ENCODE measurements at regions not wholly inside any gene's neighbourhood (a gene's known extent, or its start where the extent isn't known, plus 50 kb on each side); places are given as distances from the start of the nearest gene placed in this dataset.

- no peak for TF ChIP-seq RAD21 (IDR thresholded peaks at IDR 0.05; ENCODE audit: low read depth)
- TF ChIP-seq EP300 (IDR thresholded peaks at IDR 0.05; ENCODE audit: borderline replicate concordance): no peak
- no peak for TF ChIP-seq TCF12 (IDR thresholded peaks at IDR 0.05; ENCODE audit: low read depth)
- TF ChIP-seq YY1 (IDR thresholded peaks at IDR 0.05; ENCODE audit: low read depth): no peak
- TF ChIP-seq EGR1 (IDR thresholded peaks at IDR 0.05): no peak
- TF ChIP-seq FOXM1 (IDR thresholded peaks at IDR 0.05; ENCODE audit: borderline replicate concordance, low read depth): no peak
- no peak for TF ChIP-seq CREB1 (IDR thresholded peaks at IDR 0.05; ENCODE audit: low read depth)
Measured at GRCh38 chr6:67889682-67889995, 745.4 kb upstream of the ADGRB3 start.

GRCh38 chr6:67888886-67889681 lies 746.0 kb upstream of the ADGRB3 start:
- TF ChIP-seq TCF12 (IDR thresholded peaks at IDR 0.05; ENCODE audit: low read depth) (no peak), YY1 (IDR thresholded peaks at IDR 0.05; ENCODE audit: low read depth) (no peak), MAX (IDR thresholded peaks at IDR 0.05) (no peak), FOXM1 (IDR thresholded peaks at IDR 0.05; ENCODE audit: borderline replicate concordance, low read depth) (no peak), EGR1 (IDR thresholded peaks at IDR 0.05) (no peak), RAD21 (IDR thresholded peaks at IDR 0.05; ENCODE audit: low read depth) (no peak), NFIC (IDR thresholded peaks at IDR 0.05) (no peak), CEBPB (IDR thresholded peaks at IDR 0.05) (no peak), EP300 (IDR thresholded peaks at IDR 0.05; ENCODE audit: borderline replicate concordance) (no peak), USF1 (IDR thresholded peaks at IDR 0.05) (no peak), REST (IDR thresholded peaks at IDR 0.05; ENCODE audit: low read depth) (no peak), TEAD4 (IDR thresholded peaks at IDR 0.05) (no peak), ZBTB7A (IDR thresholded peaks at IDR 0.05; ENCODE audit: low read depth) (no peak), TAF1 (IDR thresholded peaks at IDR 0.05; ENCODE audit: low read depth) (no peak), CREB1 (IDR thresholded peaks at IDR 0.05; ENCODE audit: low read depth) (no peak)

- no peak for TF ChIP-seq FOXM1 (IDR thresholded peaks at IDR 0.05; ENCODE audit: borderline replicate concordance, low read depth)
- TF ChIP-seq MAX (IDR thresholded peaks at IDR 0.05): no peak
- no peak for TF ChIP-seq NFIC (IDR thresholded peaks at IDR 0.05)
- no peak for TF ChIP-seq ZBTB7A (IDR thresholded peaks at IDR 0.05; ENCODE audit: low read depth)
- TF ChIP-seq RAD21 (IDR thresholded peaks at IDR 0.05; ENCODE audit: low read depth): no peak
- no peak for TF ChIP-seq EGR1 (IDR thresholded peaks at IDR 0.05)
- TF ChIP-seq CREB1 (IDR thresholded peaks at IDR 0.05; ENCODE audit: low read depth): no peak
- TF ChIP-seq REST (IDR thresholded peaks at IDR 0.05; ENCODE audit: low read depth): no peak
- no peak for TF ChIP-seq USF1 (IDR thresholded peaks at IDR 0.05)
- no peak for TF ChIP-seq EP300 (IDR thresholded peaks at IDR 0.05; ENCODE audit: borderline replicate concordance)
- no peak for TF ChIP-seq YY1 (IDR thresholded peaks at IDR 0.05; ENCODE audit: low read depth)
- no peak for TF ChIP-seq CEBPB (IDR thresholded peaks at IDR 0.05)
- no peak for TF ChIP-seq TCF12 (IDR thresholded peaks at IDR 0.05; ENCODE audit: low read depth)
- TF ChIP-seq TEAD4 (IDR thresholded peaks at IDR 0.05): no peak
Measured at GRCh38 chr6:67888546-67888885, 746.6 kb upstream of the ADGRB3 start.

- TF ChIP-seq TCF12 (IDR thresholded peaks at IDR 0.05; ENCODE audit: low read depth): no peak
- TF ChIP-seq FOXM1 (IDR thresholded peaks at IDR 0.05; ENCODE audit: borderline replicate concordance, low read depth): no peak
- TF ChIP-seq CREB1 (IDR thresholded peaks at IDR 0.05; ENCODE audit: low read depth): no peak
- TF ChIP-seq EP300 (IDR thresholded peaks at IDR 0.05; ENCODE audit: borderline replicate concordance): no peak
- TF ChIP-seq MAX (IDR thresholded peaks at IDR 0.05): no peak
- TF ChIP-seq EGR1 (IDR thresholded peaks at IDR 0.05): no peak
- TF ChIP-seq RAD21 (IDR thresholded peaks at IDR 0.05; ENCODE audit: low read depth): no peak
- no peak for TF ChIP-seq YY1 (IDR thresholded peaks at IDR 0.05; ENCODE audit: low read depth)
- TF ChIP-seq USF1 (IDR thresholded peaks at IDR 0.05): no peak
- no peak for TF ChIP-seq TAF1 (IDR thresholded peaks at IDR 0.05; ENCODE audit: low read depth)
Measured at GRCh38 chr6:67887747-67888545, 747.1 kb upstream of the ADGRB3 start.
